GM21737 (cell line): ENCODE measurements at regions not wholly inside any gene's neighbourhood (a gene's known extent, or its start where the extent isn't known, plus 50 kb on each side); places are given as distances from the start of the nearest gene placed in this dataset.

ENCODE experiments used
- ATAC-seq: cut with Tn5 transposase; IDR thresholded peaks from one replicate; pipeline ENCODE4 v1.9.1; 2021; ENCODE audit warnings: mild to moderate bottlenecking, moderate library complexity; ENCODE audit not compliant: unreplicated experiment

DNA sequence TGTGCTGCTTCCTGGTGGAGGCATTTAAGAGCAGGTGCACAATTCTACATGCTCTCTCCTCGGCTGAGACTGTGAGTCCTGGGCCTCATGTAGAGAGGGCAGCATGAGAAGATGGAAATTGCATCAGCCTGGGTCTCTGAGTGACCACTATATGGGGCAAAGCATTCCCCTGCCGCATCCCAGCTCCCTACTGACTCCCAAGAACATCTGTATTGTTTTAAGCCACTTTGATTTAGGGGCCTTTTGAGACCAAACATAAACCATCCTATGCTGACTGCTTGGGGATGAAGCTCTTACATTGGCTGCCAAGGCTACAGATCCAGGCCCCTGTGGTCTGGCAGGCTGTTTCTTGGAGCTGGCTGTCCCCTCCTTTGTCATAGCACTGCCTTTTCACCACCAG is 101.3 kb upstream of the TBX20 start:
- ATAC-seq, result no peak

DNA sequence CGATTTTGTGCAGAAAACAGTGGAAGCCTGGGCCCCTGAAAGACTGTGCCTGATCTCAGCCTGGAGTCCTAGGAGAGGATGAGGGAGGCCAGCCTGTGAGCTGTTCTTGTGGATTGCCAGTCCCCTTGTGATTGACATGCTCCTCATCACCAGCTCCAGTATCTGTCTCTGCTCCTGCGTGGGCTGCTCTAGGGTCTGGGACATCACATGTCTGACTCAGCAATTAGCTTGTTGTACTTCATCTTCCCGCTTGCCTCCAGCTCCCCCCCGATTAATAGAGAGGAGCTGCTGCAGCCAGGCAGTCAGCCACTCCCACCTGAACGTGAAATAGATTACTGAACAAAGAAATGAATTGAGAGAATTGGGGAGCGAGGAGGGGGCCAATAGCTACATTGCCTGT is 99.6 kb upstream of the TBX20 start:
- no peak for ATAC-seq

DNA sequence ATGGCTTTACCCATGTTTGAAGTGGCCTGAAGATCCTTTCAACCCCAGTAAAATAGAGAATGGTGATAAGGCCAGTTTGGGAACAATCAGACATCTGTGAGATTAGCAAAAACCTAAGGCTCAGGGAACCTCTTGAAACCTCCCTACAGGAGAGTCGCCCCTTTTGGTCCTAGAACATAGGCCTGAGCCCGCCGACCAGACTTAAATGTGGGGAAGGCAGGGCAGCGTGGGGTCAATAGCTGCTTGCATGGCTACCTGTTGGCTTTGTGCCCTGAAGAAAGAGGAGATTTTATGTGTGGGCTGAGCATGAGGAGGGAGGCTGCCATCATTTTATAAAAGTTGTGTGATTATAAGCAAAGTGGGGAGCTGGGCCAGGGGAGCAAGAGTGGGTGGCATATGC is 97.6 kb upstream of the TBX20 start:
- no peak for ATAC-seq

GRCh38 chr7:35348611-35349400 is 94.9 kb upstream of the TBX20 start:
- no peak for ATAC-seq

DNA sequence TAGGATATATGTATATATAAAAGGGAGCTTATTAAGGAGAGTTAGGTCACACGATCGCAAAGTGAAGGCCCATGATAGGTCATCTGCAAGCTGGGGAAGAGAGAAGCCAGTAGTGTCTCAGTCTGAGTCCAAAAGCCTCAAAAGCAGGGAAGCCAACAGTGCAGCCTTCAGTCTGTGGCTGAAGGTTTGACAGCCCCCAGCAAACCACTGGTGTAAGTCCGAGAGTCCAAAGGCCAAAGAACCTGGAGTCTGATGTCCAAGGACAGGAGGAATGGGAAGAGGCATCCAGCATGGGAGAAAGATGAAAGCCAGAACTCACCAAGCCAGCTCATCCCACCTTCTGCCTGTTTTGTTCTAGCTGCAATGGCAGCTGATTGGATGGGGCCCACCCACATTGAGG is 88.9 kb upstream of the TBX20 start:
- no peak for ATAC-seq

DNA sequence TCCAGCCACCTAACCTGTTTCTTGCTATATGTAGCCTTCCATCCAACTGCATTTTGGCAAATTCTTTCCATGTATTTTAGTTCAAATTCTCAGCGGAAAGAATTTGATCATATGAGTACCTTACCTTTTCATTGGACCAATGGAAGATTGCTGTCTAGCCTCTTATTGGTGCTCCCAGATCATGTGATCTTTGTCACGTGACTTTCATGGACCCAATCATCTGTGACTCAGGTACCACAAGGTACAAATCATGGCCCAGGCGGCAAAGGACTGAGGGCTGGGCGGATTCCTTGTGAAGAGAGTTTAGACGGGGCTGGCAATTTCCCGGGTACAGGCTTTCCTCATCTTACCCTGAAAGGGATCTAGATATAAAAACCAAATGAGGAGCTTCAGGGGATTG is 85.9 kb upstream of the TBX20 start:
- ATAC-seq, result no peak

DNA sequence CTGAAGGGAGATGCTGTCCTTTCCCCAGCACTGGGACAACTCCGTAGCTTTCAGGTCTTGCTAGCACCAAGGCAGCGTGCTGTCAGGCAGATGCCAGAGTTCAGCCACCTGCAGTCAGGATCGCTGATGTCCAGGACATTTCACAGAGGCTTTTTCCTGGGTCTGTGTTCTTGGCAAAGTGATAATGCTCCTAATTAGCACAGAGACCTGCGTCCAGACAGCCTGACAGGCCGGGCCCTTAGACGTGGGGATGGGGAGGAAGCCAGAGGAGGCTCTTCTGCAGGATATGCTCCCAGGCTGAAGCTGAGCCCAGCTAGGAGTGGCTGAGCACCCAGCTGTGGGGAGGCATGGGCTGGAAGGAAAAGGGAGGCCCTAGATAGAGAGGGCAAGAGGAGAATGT is 82.5 kb upstream of the TBX20 start:
- no peak for ATAC-seq

DNA sequence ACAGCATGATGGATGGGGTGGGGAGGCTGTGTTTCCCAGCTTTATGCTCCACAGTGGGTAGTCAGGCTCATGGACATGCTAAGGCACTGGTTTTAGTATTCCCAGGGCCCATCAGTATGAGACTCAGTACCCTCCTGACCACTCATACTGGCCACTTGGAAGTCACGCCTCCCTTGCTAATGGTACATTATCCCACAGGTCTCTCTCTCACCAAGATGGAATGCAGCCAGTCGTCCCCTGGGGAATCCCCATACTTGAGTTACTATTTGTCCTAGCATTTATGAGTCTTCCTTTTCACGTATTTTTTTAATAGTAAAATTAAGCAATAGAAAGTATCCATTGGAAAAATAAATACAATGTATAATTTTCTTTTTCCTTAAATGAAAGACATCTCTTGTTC is 80.6 kb upstream of the TBX20 start:
- no peak for ATAC-seq

- no peak for ATAC-seq
Measured at GRCh38 chr7:35333265-35333664, 79.4 kb upstream of the TBX20 start.

- ATAC-seq, result no peak
Measured at GRCh38 chr7:35331730-35332678, 78.1 kb upstream of the TBX20 start.

GRCh38 chr7:35329026-35329425 is 75.1 kb upstream of the TBX20 start:
- ATAC-seq, result no peak

GRCh38 chr7:35319606-35320005 is 65.7 kb upstream of the TBX20 start:
- no peak for ATAC-seq

DNA sequence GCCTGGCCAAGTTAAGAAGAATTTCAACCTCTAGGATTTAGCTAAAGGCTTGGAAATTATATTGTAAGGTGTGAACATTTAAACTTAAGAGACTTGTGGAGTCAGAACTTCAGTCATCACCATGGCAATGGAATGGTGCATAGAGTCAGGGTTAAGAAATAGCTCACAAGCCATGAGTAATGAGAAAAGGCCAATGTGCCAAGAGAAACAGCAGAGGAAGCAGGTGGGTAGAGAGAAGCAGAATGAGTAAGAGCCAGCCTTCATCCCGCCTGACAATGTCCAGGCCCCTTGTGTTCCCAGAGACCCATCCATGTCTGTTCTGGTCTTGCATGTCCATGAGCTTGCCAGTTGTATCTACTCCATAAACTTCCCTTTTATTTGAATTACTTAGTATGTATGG is 62.6 kb upstream of the TBX20 start:
- ATAC-seq, result no peak

GRCh38 chr7:35315517-35315916 is 61.6 kb upstream of the TBX20 start:
- ATAC-seq, result no peak

DNA sequence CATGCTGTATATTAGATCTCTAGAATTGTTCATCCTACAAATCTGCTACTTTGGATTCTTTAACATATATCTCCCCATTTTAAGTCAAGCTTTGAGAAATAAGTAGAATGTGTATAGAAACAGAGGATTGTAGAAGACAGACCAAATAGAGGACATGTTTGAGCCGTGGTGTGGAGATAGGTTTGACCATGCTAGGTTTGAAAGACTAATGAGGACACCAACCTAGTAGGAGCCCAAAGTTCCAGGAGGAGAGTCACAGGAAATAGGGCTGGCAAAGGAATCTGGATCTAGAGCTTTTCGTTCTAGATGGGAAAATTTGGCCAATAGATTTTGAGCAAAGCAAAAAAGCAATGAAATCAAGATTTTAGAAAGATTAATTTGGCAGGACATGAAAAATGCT is 60.5 kb upstream of the TBX20 start:
- no peak for ATAC-seq

GRCh38 chr7:35313575-35313974 is 59.7 kb upstream of the TBX20 start:
- ATAC-seq, result no peak
